HG03565 (cell line): ENCODE measurements at regions not wholly inside any gene's neighbourhood (a gene's known extent, or its start where the extent isn't known, plus 50 kb on each side); places are given as distances from the start of the nearest gene placed in this dataset.
"Not testable (repeated sequence)": the region's sequence is repeated elsewhere in the genome, so short reads cannot be mapped to it uniquely, and the experiment has no call there.

Experiments
- ATAC-seq: cut with Tn5 transposase; IDR thresholded peaks from one replicate; pipeline ENCODE4 v1.9.1; 2021; ENCODE audit warnings: mild to moderate bottlenecking, moderate library complexity; ENCODE audit not compliant: unreplicated experiment

GRCh38 chr2:124967325-124967724, 942.2 kb downstream of the CNTNAP5 start:
- no peak for ATAC-seq

- no peak for ATAC-seq
Observed at GRCh38 chr2:124970030-124970429, 944.9 kb downstream of the CNTNAP5 start.

GRCh38 chr2:124973396-124973795, 948.3 kb downstream of the CNTNAP5 start:
- no peak for ATAC-seq

- no peak for ATAC-seq
Observed at GRCh38 chr2:124975224-124975623, 950.1 kb downstream of the CNTNAP5 start.

- no peak for ATAC-seq
Observed at GRCh38 chr2:124975648-124976047, 950.6 kb downstream of the CNTNAP5 start.

GRCh38 chr2:124978597-124978996, 953.5 kb downstream of the CNTNAP5 start:
- ATAC-seq: no peak

- no peak for ATAC-seq
Observed at GRCh38 chr2:124983595-124983994, 958.5 kb downstream of the CNTNAP5 start.

GRCh38 chr2:124985270-124985669, 960.2 kb downstream of the CNTNAP5 start:
- ATAC-seq: no peak

- ATAC-seq: no peak
Observed at GRCh38 chr2:124986136-124986535, 961.0 kb downstream of the CNTNAP5 start.

GRCh38 chr2:124986870-124987269, 961.8 kb downstream of the CNTNAP5 start:
- ATAC-seq: not testable (repeated sequence)

GRCh38 chr2:124987436-124987835, 962.3 kb downstream of the CNTNAP5 start:
- ATAC-seq: not testable (repeated sequence)

GRCh38 chr2:124988111-124988510, 963.0 kb downstream of the CNTNAP5 start:
- ATAC-seq: no peak

- ATAC-seq: no peak
Observed at GRCh38 chr2:124988794-124989193, 963.7 kb downstream of the CNTNAP5 start.

GRCh38 chr2:124993809-124994208, 968.7 kb downstream of the CNTNAP5 start:
- no peak for ATAC-seq

- no peak for ATAC-seq
Observed at GRCh38 chr2:124995185-124995912, 970.3 kb downstream of the CNTNAP5 start.

GRCh38 chr2:124996406-124996805, 971.3 kb downstream of the CNTNAP5 start:
- no peak for ATAC-seq

- no peak for ATAC-seq
Observed at GRCh38 chr2:124999906-125000305, 974.8 kb downstream of the CNTNAP5 start.

- no peak for ATAC-seq
Observed at GRCh38 chr2:125004106-125004800, 979.2 kb downstream of the CNTNAP5 start.

- ATAC-seq: no peak
Observed at GRCh38 chr2:125006676-125007075, 981.6 kb downstream of the CNTNAP5 start.

GRCh38 chr2:125028721-125029120, 1003.6 kb downstream of the CNTNAP5 start:
- not testable (repeated sequence) for ATAC-seq

GRCh38 chr2:125033871-125034270, 1008.8 kb downstream of the CNTNAP5 start:
- no peak for ATAC-seq

- ATAC-seq: no peak
Observed at GRCh38 chr2:125037135-125037653, 1012.1 kb downstream of the CNTNAP5 start.
